K562 (cell line): ENCODE measurements at regions not wholly inside any gene's neighbourhood (a gene's known extent, or its start where the extent isn't known, plus 50 kb on each side); places are given as distances from the start of the nearest gene placed in this dataset.

Experiments used
- ATAC-seq: fragments of 200-7000 bp; cut with Tn5 transposase; 3 replicates; pipeline ENCODE4 v1.9.1; 2020; ENCODE audit warnings: moderate library complexity
- BruUV-seq: library from RNA; stranded (reverse); fragments of 400-500 nt; replicated peaks from 2 replicates; lab custom pipeline; 2021; lab: Mats Ljungman, UMichigan
- CTCF ChIA-PET: fragments of 300-600 bp; formaldehyde crosslinking; extraction: SDS; loops from one replicate; lab custom pipeline; 2021; ENCODE audit warnings: low intra/inter-chr PET ratio; lab: Yijun Ruan, JAX
- POLR2A ChIA-PET: fragments of 300-600, 350-650 bp; sonication (Branson Sonifier 250); formaldehyde crosslinking; extraction: SDS; loops from one replicate; lab custom pipeline; 2021; ENCODE audit warnings: antibody characterized with exemption, inconsistent platforms; lab: Yijun Ruan, JAX
- DNase-seq, 4 experiments: peaks; one replicate each; pipeline versions ENCODE4 v3.0.0 to v3.0.0-alpha.2; 2011 to 2018; ENCODE audit warnings: low spot score in 3 of 4, mixed read lengths in 3 of 4; ENCODE audit errors: extremely low read depth in 1 of 4
- FAIRE-seq: peaks from 2 replicates; lab custom pipeline; 2011; peaks lifted over from hg19 to GRCh38; lab: Jason Lieb, UNC
- H2AFZ ChIP-seq: 2 replicates; pipeline ENCODE4 v1.6.0; 2011; ENCODE audit warnings: low read depth, low read length, control low read depth, inconsistent platforms
- H3K27ac ChIP-seq: fragments of 200-600 bp; 3 replicates; pipeline ENCODE4 v1.8.0; 2011; ENCODE audit warnings: low read depth, mild to moderate bottlenecking, control low read depth, inconsistent platforms, low read length, moderate library complexity, mixed read lengths; ENCODE audit errors: extremely low read depth
- H3K27me3 ChIP-seq, 2 experiments: fragments of 300-600 bp in 1 of 2; 2 replicates in 1 of 2; 3 replicates in 1 of 2; pipeline versions ENCODE4 v1.6.0 to v1.8.0; 2011; ENCODE audit warnings: inconsistent platforms in 2 of 2, low read length in 2 of 2, mild to moderate bottlenecking in 1 of 2, mixed read lengths in 1 of 2, moderate library complexity in 1 of 2; ENCODE audit not compliant: control insufficient read depth in 2 of 2, insufficient read depth in 2 of 2
- H3K36me3 ChIP-seq: fragments of 300-600 bp; 3 replicates; pipeline ENCODE4 v1.8.0; 2011; ENCODE audit warnings: mild to moderate bottlenecking, low read length, inconsistent platforms; ENCODE audit not compliant: control insufficient read depth, insufficient read depth
- H3K4me1 ChIP-seq, 2 experiments: fragments of 200-600 bp in 1 of 2; replicated peaks in 1 of 2; 2 replicates in 1 of 2; 3 replicates in 1 of 2; pipeline versions ENCODE4 v1.5.1 to v1.8.0; 2011; ENCODE audit warnings: inconsistent platforms in 2 of 2, low read length in 2 of 2, mild to moderate bottlenecking in 1 of 2, mixed read lengths in 1 of 2, moderate library complexity in 1 of 2; ENCODE audit not compliant: control insufficient read depth in 2 of 2, insufficient read depth in 2 of 2
- H3K4me2 ChIP-seq: 2 replicates; pipeline ENCODE4 v1.6.1; 2011; ENCODE audit warnings: low read length, control low read depth, inconsistent platforms, mixed read lengths; ENCODE audit not compliant: insufficient read depth
- H3K4me3 ChIP-seq: fragments of 200-600 bp; sonication (generic), shearing (Covaris generic); 2 replicates; pipeline ENCODE4 v1.5.1; 2016; ENCODE audit warnings: control low read depth, inconsistent platforms
- H3K79me2 ChIP-seq: fragments of 200-600 bp; 3 replicates; pipeline ENCODE4 v1.8.0; 2011; ENCODE audit warnings: low read length, inconsistent platforms; ENCODE audit not compliant: control insufficient read depth, insufficient read depth
- H3K9ac ChIP-seq, 2 experiments: 2 replicates each; pipeline versions ENCODE4 v1.6.0 to v1.6.1; 2011; ENCODE audit warnings: low read depth in 2 of 2, low read length in 2 of 2, control low read depth in 1 of 2, inconsistent platforms in 1 of 2, mild to moderate bottlenecking in 1 of 2, mixed read lengths in 1 of 2; ENCODE audit not compliant: insufficient read depth in 1 of 2
- H3K9me1 ChIP-seq: one replicate; pipeline ENCODE4 v1.6.0; 2011; ENCODE audit warnings: inconsistent platforms, mild to moderate bottlenecking, low read length, moderate library complexity; ENCODE audit not compliant: control insufficient read depth, insufficient read depth
- H3K9me3 ChIP-seq: replicated peaks from 2 replicates; pipeline ENCODE4 v1.5.1; 2011; ENCODE audit warnings: low read depth, low read length, inconsistent platforms; ENCODE audit not compliant: control insufficient read depth, insufficient read depth
- H4K20me1 ChIP-seq: replicated peaks from 2 replicates; pipeline ENCODE4 v1.6.1; 2011; ENCODE audit warnings: low read length, inconsistent platforms, mixed read lengths; ENCODE audit not compliant: control insufficient read depth, insufficient read depth
- DNMT1 ChIP-seq: fragments of 450-650 bp; IDR thresholded peaks from 2 replicates; pipeline ENCODE4 v1.6.1; 2016; ENCODE audit warnings: antibody characterized with exemption, mild to moderate bottlenecking
- HDAC8 ChIP-seq: fragments of 450-650 bp; IDR thresholded peaks from 2 replicates; pipeline ENCODE4 v1.6.1; 2016; ENCODE audit warnings: mild to moderate bottlenecking, missing genetic modification characterization, moderate library complexity, missing compliant biosample characterization
- NR1H2 ChIP-seq: sonication (generic); formaldehyde crosslinking; IDR thresholded peaks from 2 replicates; pipeline ENCODE4 v1.4.0; 2020; ENCODE audit warnings: mild to moderate bottlenecking, missing genetic modification reagents
- SAFB2 ChIP-seq: fragments of 200-400 bp; formaldehyde crosslinking; IDR thresholded peaks from 2 replicates; pipeline ENCODE4 v1.6.1; 2018; ENCODE audit warnings: borderline replicate concordance, low read length, low read depth, moderate library complexity; ENCODE audit not compliant: severe bottlenecking
- ZNF561 ChIP-seq: fragments of 450-650 bp; formaldehyde crosslinking; conservative IDR thresholded peaks from 2 replicates; pipeline ENCODE4 v1.4.0; 2020; ENCODE audit warnings: mild to moderate bottlenecking, moderate library complexity
- WGBS: fragments of 100-300 bp; shearing (Covaris generic); methylation state at CpG from one replicate; pipeline ENCODE4 v1.1.6; 2016; ENCODE audit warnings: low coverage, mixed read lengths; ENCODE audit not compliant: insufficient coverage; ENCODE audit errors: missing lambda C conversion rate; 5-methylcytosine and 5-hydroxymethylcytosine counted together
- in situ Hi-C: fragments of 300-500 bp; cut with MboI; formaldehyde crosslinking; loops from 4 replicates; pipeline ENCODE4 v1.15.0; 2018; ENCODE audit warnings: inconsistent platforms, mixed read lengths
- intact Hi-C: fragments of 100-400 bp; cut with micrococcal nuclease; formaldehyde crosslinking; loops from 2 replicates; pipeline ENCODE4 v1.14.2; 2022
- TF ChIP-seq, protein P1 (sequence below): fragments of 450-650 bp; IDR thresholded peaks from one replicate; pipeline ENCODE4 v1.6.1; 2018; ENCODE audit warnings: mild to moderate bottlenecking, moderate library complexity; ENCODE audit not compliant: partially characterized antibody

DNA sequence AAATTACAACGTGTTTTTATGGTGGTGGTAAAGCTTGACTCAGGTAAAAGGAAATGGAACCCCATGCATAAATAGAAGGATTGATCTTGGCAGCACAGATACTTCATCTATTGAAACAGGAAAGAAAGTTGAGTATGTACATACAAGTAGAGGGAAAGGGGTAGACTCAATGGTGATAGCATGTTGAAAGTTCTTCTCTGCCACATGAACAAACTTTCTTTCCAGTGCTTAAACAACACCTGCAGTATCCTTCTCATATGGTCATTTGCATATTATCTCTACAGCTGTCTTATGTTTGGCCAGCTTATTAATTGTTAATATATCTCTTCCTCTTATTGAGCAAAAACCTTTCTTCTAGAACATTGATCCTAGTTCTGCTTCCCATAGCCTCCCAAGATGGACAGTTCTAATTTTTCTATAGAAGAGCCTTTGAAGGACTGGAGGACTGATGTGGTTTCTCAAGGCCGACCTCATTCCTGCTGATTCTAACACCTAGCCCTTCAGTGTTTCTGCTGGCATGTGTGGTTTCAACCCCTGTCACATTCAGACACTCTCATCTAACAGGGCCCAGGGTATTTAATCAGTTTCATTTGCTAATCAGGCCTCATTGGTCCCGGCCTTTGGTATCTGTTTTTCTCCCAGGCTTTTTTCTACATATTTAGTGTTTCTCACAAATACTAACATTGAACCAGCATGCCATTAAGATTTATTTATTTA lies 108.1 kb upstream of the SPRY1 start:
- WGBS = 69% methylated on average over 3 of the region's 3 CpGs
- DNase-seq = no peak
- no peaks in the 10 kb centered on the region for H3K4me1 ChIP-seq
- in situ Hi-C loops = no loop called here
- no peak for FAIRE-seq
- ATAC-seq = no peak
- H3K27me3 ChIP-seq = no peaks in the 10 kb centered on the region
- H3K9ac ChIP-seq = no peak overlapping the region
- no peak overlapping the region for H3K4me3 ChIP-seq
- no peak overlapping the region for H3K4me2 ChIP-seq
- no peak overlapping the region for H2AFZ ChIP-seq
- no peaks in the 10 kb centered on the region for H3K9me1 ChIP-seq
- ChIA-PET POLR2A (no interaction called here), CTCF (no interaction called here)
- H3K79me2 ChIP-seq = no peaks in the 10 kb centered on the region
- TF ChIP-seq DNMT1 = no peak
- TF ChIP-seq, protein P1, sequence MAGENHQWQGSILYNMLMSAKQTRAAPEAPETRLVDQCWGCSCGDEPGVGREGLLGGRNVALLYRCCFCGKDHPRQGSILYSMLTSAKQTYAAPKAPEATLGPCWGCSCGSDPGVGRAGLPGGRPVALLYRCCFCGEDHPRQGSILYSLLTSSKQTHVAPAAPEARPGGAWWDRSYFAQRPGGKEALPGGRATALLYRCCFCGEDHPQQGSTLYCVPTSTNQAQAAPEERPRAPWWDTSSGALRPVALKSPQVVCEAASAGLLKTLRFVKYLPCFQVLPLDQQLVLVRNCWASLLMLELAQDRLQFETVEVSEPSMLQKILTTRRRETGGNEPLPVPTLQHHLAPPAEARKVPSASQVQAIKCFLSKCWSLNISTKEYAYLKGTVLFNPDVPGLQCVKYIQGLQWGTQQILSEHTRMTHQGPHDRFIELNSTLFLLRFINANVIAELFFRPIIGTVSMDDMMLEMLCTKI = no peak
- no peak for TF ChIP-seq NR1H2 (CRISPR knock-in tag)
- TF ChIP-seq SAFB2 = no peak
- TF ChIP-seq ZNF561 (CRISPR knock-in tag) = no peak
- TF ChIP-seq HDAC8 (tag) = no peak
- intact Hi-C loops = no loop called here
- no peaks in the 10 kb centered on the region for H3K36me3 ChIP-seq
- H3K9me3 ChIP-seq = peaks cover 5% of the 10 kb centered on the region
- no peak overlapping the region for H3K27ac ChIP-seq
- BruUV-seq = no TSS peak
- no peaks in the 10 kb centered on the region for H4K20me1 ChIP-seq
